Ovary (tissue), 7 donors: ENCODE measurements at regions not wholly inside any gene's neighbourhood (a gene's known extent, or its start where the extent isn't known, plus 50 kb on each side); places are given as distances from the start of the nearest gene placed in this dataset.

Experiments
- DNase-seq, 5 donors: peaks; one replicate each; pipeline ENCODE4 v3.0.0-alpha.2; 2019 to 2020
- H3K27ac ChIP-seq, 2 donors: fragments of 200-600 bp; one replicate each; pipeline versions ENCODE4 v1.5.1 to v1.8.0; 2019 to 2022
- H3K27me3 ChIP-seq: fragments of 200-600 bp; one replicate; pipeline ENCODE4 v1.8.0; 2022
- H3K36me3 ChIP-seq: fragments of 200-600 bp; sonication (generic); one replicate; pipeline ENCODE4 v1.5.1; 2019
- H3K4me1 ChIP-seq: one replicate; pipeline ENCODE4 v1.8.1; 2013; ENCODE audit warnings: mild to moderate bottlenecking, moderate library complexity; ENCODE audit not compliant: insufficient read depth
- H3K4me3 ChIP-seq: fragments of 200-600 bp; sonication (generic); one replicate; pipeline ENCODE4 v1.5.1; 2017
- H3K9me3 ChIP-seq, 2 donors: fragments of 200-600 bp in 1 of 2; sonication (generic) in 1 of 2; one replicate each; pipeline versions ENCODE4 v1.5.1 to v1.8.1; 2013 to 2019; ENCODE audit warnings: mild to moderate bottlenecking in 1 of 2, moderate library complexity in 1 of 2
- EP300 ChIP-seq: sonication (generic); formaldehyde crosslinking; IDR thresholded peaks from one replicate; pipeline ENCODE4 v1.6.1; 2017; ENCODE audit warnings: antibody characterized with exemption
- POLR2A ChIP-seq: fragments of 450-650 bp; IDR thresholded peaks from one replicate; pipeline ENCODE4 v1.6.1; 2017; ENCODE audit warnings: antibody characterized with exemption, mild to moderate bottlenecking, moderate library complexity
- WGBS, 3 donors: extraction: QIAGEN DNeasy Blood & Tissue Kit in 1 of 3; methylation state at CpG; one replicate each; pipeline versions ENCODE4 v1.1.5 to v1.1.7; 2013 to 2017; 5-methylcytosine and 5-hydroxymethylcytosine counted together
- intact Hi-C, 4 donors: fragments of 100-400 bp; cut with DNase I; formaldehyde crosslinking; loops; one replicate each; pipeline versions ENCODE4 v1.11.0 to v1.15.1; 2022 to 2023
- TF ChIP-seq, protein P1 (sequence below), 3 donors: fragments of 450-650 bp in 2 of 3; fragments of 200-600 bp in 1 of 3; IDR thresholded peaks; one replicate each; pipeline versions ENCODE4 v1.5.1 to v1.8.0; 2016 to 2022; ENCODE audit warnings: antibody characterized with exemption in 3 of 3, mild to moderate bottlenecking in 1 of 3
- donor health status: DM: no; HTN: no; CAD: no; lungs with moderate emphysema.
- donor health status: DM: no; HTN: no; CAD: no.
- donor health status: Bipolar disorder and iron deficiency.
- donor health status: DM: no; HTN: no; CAD: no.
- donor health status: DM: yes; HTN: yes; CAD: no.

DNA sequence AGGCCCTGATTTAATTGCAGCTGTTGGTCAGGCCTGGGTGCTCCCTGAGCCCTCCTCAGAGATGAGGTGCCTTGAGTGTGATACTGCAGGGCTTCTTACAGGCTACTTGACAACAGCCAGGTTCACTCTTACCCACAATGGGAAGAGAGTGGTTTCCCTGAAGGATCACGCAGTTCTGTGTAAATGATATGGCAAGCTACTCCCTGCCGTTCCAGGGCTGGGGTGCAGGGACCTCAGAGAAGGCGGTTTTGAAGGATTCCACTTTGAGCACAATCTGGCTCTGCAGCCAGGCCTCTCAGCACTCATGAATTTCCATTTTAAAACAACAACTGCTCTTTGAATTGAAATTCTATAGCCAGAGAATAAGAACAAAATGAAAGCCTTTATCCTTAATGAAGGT lies 92.9 kb downstream of the SLC17A6 start:
- H3K27me3 ChIP-seq = no peaks in the 10 kb centered on the region
- DNase-seq = no peak
- no peak overlapping the region for H3K4me3 ChIP-seq
- no peaks in the 10 kb centered on the region for H3K36me3 ChIP-seq
- no peak overlapping the region for H3K27ac ChIP-seq
- WGBS, 3 donors = 82 to 88% (median 85%) methylated on average over 3 of the region's 3 CpGs
- peaks cover 1% of the 10 kb centered on the region for H3K4me1 ChIP-seq
- TF ChIP-seq, protein P1, sequence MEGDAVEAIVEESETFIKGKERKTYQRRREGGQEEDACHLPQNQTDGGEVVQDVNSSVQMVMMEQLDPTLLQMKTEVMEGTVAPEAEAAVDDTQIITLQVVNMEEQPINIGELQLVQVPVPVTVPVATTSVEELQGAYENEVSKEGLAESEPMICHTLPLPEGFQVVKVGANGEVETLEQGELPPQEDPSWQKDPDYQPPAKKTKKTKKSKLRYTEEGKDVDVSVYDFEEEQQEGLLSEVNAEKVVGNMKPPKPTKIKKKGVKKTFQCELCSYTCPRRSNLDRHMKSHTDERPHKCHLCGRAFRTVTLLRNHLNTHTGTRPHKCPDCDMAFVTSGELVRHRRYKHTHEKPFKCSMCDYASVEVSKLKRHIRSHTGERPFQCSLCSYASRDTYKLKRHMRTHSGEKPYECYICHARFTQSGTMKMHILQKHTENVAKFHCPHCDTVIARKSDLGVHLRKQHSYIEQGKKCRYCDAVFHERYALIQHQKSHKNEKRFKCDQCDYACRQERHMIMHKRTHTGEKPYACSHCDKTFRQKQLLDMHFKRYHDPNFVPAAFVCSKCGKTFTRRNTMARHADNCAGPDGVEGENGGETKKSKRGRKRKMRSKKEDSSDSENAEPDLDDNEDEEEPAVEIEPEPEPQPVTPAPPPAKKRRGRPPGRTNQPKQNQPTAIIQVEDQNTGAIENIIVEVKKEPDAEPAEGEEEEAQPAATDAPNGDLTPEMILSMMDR (IDR thresholded peaks at IDR 0.05) = no peak
- TF ChIP-seq POLR2A = no peak
- no peak for TF ChIP-seq EP300
- H3K9me3 ChIP-seq = no peaks in the 10 kb centered on the region
- intact Hi-C loops = no loop called here

DNA sequence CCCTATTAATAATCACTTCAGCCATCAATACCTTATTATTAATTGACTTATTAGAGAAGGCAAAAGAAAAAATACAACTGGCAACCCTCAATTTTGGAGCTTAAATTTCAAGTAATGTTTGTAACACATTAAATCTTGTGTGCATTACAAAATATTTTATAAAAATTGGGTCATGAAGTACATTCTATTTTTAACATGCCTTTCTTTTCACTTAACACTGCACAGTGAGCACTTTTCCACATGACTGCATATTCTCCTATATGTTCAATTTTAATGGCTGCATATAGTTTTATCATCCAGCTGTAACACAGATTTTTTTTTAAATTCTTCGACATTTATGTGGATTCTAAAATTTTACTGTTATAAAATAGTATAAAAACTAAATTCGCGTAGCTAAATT lies 92.5 kb downstream of the SLC17A6 start:
- Histone ChIP-seq H3K4me3 (no peak overlapping the region), H3K27ac (no peak overlapping the region), H3K4me1 (peaks cover 1% of the 10 kb centered on the region), H3K9me3 (no peaks in the 10 kb centered on the region), H3K27me3 (no peaks in the 10 kb centered on the region), H3K36me3 (no peaks in the 10 kb centered on the region)
- WGBS, 3 donors = 94 to 95% (median 94%) methylated on average over 3 of the region's 3 CpGs
- TF ChIP-seq POLR2A = no peak
- no peak for TF ChIP-seq EP300
- TF ChIP-seq, protein P1 (IDR thresholded peaks at IDR 0.05) = no peak
- intact Hi-C loops = no loop called here
- no peak for DNase-seq

DNA sequence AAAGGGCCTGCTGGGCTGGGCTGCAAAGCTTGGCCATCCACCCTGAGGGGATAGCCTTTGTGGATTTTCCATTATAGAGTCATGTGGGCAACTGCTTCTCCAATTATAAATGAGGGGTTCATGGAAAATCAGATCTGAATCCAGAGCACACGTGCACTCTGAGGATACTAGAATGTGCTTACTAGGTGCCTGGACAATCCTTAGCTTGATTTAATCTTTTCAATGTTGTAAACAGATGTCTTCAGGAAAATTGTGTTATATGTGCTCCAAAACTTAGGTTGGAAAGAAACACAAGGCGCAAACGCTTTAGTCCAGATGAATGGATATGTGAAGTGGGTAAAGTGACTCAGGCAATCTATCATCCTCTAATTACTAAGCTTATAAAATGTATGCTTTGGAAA lies 92.0 kb downstream of the SLC17A6 start:
- TF ChIP-seq, protein P1 (IDR thresholded peaks at IDR 0.05) = no peak
- TF ChIP-seq EP300 (no peak), POLR2A (no peak)
- H3K27ac ChIP-seq = no peak overlapping the region
- 77 to 94% (median 86%) methylated on average over 3 of the region's 3 CpGs for WGBS, 3 donors
- intact Hi-C loops = no loop called here
- H3K27me3 ChIP-seq = no peaks in the 10 kb centered on the region
- H3K36me3 ChIP-seq = no peaks in the 10 kb centered on the region
- H3K4me1 ChIP-seq = peaks cover 1% of the 10 kb centered on the region
- DNase-seq = no peak
- H3K9me3 ChIP-seq = no peaks in the 10 kb centered on the region
- no peak overlapping the region for H3K4me3 ChIP-seq
